ENCODE measurements at regions not wholly inside any gene's neighbourhood (a gene's known extent, or its start where the extent isn't known, plus 50 kb on each side); places are given as distances from the start of the nearest gene placed in this dataset.

DNA sequence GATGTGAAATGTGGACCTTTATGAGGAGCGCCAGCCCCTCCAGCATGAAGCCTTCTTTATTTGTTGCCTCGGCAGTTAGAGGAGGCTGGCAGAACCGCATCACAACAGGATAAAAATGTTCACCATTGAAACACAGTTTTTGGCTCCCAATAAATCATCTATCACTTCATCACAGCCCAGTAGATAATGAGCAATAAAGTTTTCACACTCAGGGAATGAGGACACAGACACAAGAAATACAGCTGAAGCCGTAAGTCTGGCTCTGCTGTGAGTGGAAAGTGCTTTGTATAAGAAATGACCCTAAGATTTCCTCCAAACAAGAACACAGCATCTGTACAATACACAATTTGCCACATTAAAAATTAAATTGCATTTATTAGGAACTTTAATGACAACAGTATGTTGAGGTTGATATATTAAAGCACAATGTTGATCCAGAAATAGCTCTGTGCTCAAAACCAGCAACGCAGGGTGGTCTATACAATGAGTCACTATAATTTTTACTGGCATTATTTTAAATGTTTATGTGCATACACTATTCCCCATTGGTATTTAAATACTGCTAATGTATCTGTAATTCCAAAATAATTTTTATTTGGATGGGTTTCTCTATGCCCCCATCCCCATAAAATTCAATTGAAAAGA, 301.8 kb upstream of the MGMT start:
- no peak for TF ChIP-seq CTCF (IDR thresholded peaks at IDR 0.05)
- TF ChIP-seq POLR2AphosphoS5 (IDR thresholded peaks at IDR 0.05) = no peak

All from sigmoid colon (tissue), 4 donors.